ENCODE measurements at regions not wholly inside any gene's neighbourhood (a gene's known extent, or its start where the extent isn't known, plus 50 kb on each side); places are given as distances from the start of the nearest gene placed in this dataset.
"Not testable (repeated sequence)": the region's sequence is repeated elsewhere in the genome, so short reads cannot be mapped to it uniquely, and the experiment has no call there.

DNA sequence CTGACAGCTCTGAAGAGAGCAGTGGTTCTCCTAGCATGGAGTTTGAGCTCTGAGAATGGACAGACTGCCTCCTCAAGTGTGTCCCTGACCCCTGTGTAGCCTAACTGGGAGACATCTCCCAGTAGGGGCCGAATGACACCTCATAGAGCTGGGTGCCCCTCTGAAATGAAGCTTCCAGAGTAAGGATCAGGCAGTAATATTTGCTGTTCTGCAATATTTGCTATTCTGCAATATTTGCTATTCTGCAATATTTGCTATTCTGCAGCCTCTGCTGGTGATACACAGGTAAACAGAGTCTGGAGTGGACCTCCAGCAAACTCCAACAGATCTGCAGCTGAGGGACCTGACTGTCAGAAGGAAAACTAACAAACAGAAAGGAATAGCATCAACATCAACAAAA, 105.5 kb downstream of the BUD13 start:
- TF ChIP-seq, protein P1, sequence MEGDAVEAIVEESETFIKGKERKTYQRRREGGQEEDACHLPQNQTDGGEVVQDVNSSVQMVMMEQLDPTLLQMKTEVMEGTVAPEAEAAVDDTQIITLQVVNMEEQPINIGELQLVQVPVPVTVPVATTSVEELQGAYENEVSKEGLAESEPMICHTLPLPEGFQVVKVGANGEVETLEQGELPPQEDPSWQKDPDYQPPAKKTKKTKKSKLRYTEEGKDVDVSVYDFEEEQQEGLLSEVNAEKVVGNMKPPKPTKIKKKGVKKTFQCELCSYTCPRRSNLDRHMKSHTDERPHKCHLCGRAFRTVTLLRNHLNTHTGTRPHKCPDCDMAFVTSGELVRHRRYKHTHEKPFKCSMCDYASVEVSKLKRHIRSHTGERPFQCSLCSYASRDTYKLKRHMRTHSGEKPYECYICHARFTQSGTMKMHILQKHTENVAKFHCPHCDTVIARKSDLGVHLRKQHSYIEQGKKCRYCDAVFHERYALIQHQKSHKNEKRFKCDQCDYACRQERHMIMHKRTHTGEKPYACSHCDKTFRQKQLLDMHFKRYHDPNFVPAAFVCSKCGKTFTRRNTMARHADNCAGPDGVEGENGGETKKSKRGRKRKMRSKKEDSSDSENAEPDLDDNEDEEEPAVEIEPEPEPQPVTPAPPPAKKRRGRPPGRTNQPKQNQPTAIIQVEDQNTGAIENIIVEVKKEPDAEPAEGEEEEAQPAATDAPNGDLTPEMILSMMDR (conservative IDR thresholded peaks at IDR 0.05 in 1 of 2, IDR thresholded peaks at IDR 0.05 in 1 of 2; ENCODE audit: low read depth in 1 of 2, low read length in 2 of 2) = not testable (repeated sequence)
- TF ChIP-seq EZH2 (IDR thresholded peaks at IDR 0.05; ENCODE audit: low read length, missing control alignments) = not testable (repeated sequence)
